ENCODE measurements at regions not wholly inside any gene's neighbourhood (a gene's known extent, or its start where the extent isn't known, plus 50 kb on each side); places are given as distances from the start of the nearest gene placed in this dataset.

DNA sequence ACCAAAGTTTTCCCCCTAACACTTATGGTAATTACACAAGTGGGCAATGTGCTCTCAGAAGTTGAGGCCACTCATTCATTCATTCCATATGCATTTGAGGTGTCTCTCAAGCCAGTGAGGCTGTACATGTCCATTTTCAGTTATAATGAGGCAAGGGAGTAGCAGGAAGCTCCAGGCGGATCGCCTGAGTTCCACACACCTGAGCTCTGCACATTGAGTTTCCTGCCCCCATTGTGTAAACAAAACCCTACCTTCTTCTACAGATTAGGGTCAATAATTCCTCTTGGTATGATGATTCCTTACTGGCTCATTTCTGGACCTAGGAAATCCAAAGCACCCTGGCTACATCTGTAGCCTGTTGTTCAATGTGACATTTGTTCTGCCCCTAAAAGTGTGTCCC lies 555.3 kb downstream of the MED13L start:
- TF ChIP-seq EGR1 (IDR thresholded peaks at IDR 0.05) (no peak), TAF1 (IDR thresholded peaks at IDR 0.05; ENCODE audit: low read depth) (no peak), YY1 (IDR thresholded peaks at IDR 0.05; ENCODE audit: low read depth) (no peak), RAD21 (IDR thresholded peaks at IDR 0.05; ENCODE audit: low read depth) (no peak), CREB1 (IDR thresholded peaks at IDR 0.05; ENCODE audit: low read depth) (no peak), CEBPB (IDR thresholded peaks at IDR 0.05) (no peak), TCF12 (IDR thresholded peaks at IDR 0.05; ENCODE audit: low read depth) (no peak), FOXM1 (IDR thresholded peaks at IDR 0.05; ENCODE audit: borderline replicate concordance, low read depth) (no peak), EP300 (IDR thresholded peaks at IDR 0.05; ENCODE audit: borderline replicate concordance) (no peak), TEAD4 (IDR thresholded peaks at IDR 0.05) (no peak), NFIC (IDR thresholded peaks at IDR 0.05) (no peak)
- TF ChIP-seq, protein P1, sequence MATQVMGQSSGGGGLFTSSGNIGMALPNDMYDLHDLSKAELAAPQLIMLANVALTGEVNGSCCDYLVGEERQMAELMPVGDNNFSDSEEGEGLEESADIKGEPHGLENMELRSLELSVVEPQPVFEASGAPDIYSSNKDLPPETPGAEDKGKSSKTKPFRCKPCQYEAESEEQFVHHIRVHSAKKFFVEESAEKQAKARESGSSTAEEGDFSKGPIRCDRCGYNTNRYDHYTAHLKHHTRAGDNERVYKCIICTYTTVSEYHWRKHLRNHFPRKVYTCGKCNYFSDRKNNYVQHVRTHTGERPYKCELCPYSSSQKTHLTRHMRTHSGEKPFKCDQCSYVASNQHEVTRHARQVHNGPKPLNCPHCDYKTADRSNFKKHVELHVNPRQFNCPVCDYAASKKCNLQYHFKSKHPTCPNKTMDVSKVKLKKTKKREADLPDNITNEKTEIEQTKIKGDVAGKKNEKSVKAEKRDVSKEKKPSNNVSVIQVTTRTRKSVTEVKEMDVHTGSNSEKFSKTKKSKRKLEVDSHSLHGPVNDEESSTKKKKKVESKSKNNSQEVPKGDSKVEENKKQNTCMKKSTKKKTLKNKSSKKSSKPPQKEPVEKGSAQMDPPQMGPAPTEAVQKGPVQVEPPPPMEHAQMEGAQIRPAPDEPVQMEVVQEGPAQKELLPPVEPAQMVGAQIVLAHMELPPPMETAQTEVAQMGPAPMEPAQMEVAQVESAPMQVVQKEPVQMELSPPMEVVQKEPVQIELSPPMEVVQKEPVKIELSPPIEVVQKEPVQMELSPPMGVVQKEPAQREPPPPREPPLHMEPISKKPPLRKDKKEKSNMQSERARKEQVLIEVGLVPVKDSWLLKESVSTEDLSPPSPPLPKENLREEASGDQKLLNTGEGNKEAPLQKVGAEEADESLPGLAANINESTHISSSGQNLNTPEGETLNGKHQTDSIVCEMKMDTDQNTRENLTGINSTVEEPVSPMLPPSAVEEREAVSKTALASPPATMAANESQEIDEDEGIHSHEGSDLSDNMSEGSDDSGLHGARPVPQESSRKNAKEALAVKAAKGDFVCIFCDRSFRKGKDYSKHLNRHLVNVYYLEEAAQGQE (IDR thresholded peaks at IDR 0.05; ENCODE audit: low read depth) = no peak
- TF ChIP-seq, protein P2, sequence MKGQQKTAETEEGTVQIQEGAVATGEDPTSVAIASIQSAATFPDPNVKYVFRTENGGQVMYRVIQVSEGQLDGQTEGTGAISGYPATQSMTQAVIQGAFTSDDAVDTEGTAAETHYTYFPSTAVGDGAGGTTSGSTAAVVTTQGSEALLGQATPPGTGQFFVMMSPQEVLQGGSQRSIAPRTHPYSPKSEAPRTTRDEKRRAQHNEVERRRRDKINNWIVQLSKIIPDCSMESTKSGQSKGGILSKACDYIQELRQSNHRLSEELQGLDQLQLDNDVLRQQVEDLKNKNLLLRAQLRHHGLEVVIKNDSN (IDR thresholded peaks at IDR 0.05) = no peak
- TF ChIP-seq, protein P3, sequence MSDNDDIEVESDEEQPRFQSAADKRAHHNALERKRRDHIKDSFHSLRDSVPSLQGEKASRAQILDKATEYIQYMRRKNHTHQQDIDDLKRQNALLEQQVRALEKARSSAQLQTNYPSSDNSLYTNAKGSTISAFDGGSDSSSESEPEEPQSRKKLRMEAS (IDR thresholded peaks at IDR 0.05) = no peak

DNA sequence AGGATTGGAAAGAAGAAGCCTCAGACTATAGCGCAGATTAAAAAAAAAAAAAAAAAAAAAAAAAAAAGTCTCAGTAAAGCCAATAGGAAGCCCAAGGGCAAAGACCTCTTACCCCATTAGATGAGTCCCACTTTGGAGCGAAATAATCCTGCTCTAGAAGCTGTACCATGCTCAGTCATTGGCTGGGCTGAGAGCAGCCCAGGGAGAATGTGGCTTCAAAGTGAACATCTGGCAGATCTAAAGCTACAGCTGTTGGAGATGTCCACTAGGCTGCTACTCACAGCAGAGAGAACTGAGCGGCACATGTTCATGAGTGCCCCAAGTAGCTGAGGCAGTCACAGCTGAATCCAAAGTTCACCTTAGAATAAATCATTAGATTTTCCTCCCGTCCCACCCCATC lies 560.9 kb downstream of the MED13L start:
- no peak for TF ChIP-seq CREB1 (IDR thresholded peaks at IDR 0.05; ENCODE audit: low read depth)
- no peak for TF ChIP-seq ZBTB7A (IDR thresholded peaks at IDR 0.05; ENCODE audit: low read depth)
- no peak for TF ChIP-seq FOXM1 (IDR thresholded peaks at IDR 0.05; ENCODE audit: borderline replicate concordance, low read depth)
- TF ChIP-seq EGR1 (IDR thresholded peaks at IDR 0.05) = no peak
- TF ChIP-seq TCF12 (IDR thresholded peaks at IDR 0.05; ENCODE audit: low read depth) = no peak
- no peak for TF ChIP-seq TAF1 (IDR thresholded peaks at IDR 0.05; ENCODE audit: low read depth)
- no peak for TF ChIP-seq YY1 (IDR thresholded peaks at IDR 0.05; ENCODE audit: low read depth)
- no peak for TF ChIP-seq RAD21 (IDR thresholded peaks at IDR 0.05; ENCODE audit: low read depth)
- TF ChIP-seq, protein P3 (IDR thresholded peaks at IDR 0.05) = no peak
- TF ChIP-seq NFIC (IDR thresholded peaks at IDR 0.05) = no peak
- no peak for TF ChIP-seq CEBPB (IDR thresholded peaks at IDR 0.05)
- no peak for TF ChIP-seq EP300 (IDR thresholded peaks at IDR 0.05; ENCODE audit: borderline replicate concordance)
- TF ChIP-seq, protein P1 (IDR thresholded peaks at IDR 0.05; ENCODE audit: low read depth) = no peak
- TF ChIP-seq TEAD4 (IDR thresholded peaks at IDR 0.05) = no peak
- TF ChIP-seq, protein P2 (IDR thresholded peaks at IDR 0.05) = no peak

- TF ChIP-seq, protein P2 (IDR thresholded peaks at IDR 0.05) = no peak
- TF ChIP-seq, protein P1 (IDR thresholded peaks at IDR 0.05; ENCODE audit: low read depth) = no peak
- TF ChIP-seq FOXM1 (IDR thresholded peaks at IDR 0.05; ENCODE audit: borderline replicate concordance, low read depth) (no peak), NFIC (IDR thresholded peaks at IDR 0.05) (no peak), ZBTB7A (IDR thresholded peaks at IDR 0.05; ENCODE audit: low read depth) (no peak), EGR1 (IDR thresholded peaks at IDR 0.05) (no peak), CEBPB (IDR thresholded peaks at IDR 0.05) (no peak), RAD21 (IDR thresholded peaks at IDR 0.05; ENCODE audit: low read depth) (no peak), CREB1 (IDR thresholded peaks at IDR 0.05; ENCODE audit: low read depth) (no peak), TCF12 (IDR thresholded peaks at IDR 0.05; ENCODE audit: low read depth) (no peak), TEAD4 (IDR thresholded peaks at IDR 0.05) (no peak), YY1 (IDR thresholded peaks at IDR 0.05; ENCODE audit: low read depth) (no peak), TAF1 (IDR thresholded peaks at IDR 0.05; ENCODE audit: low read depth) (no peak), EP300 (IDR thresholded peaks at IDR 0.05; ENCODE audit: borderline replicate concordance) (no peak)
- TF ChIP-seq, protein P3 (IDR thresholded peaks at IDR 0.05) = no peak
Observed at GRCh38 chr12:115712676-115713075, 564.8 kb downstream of the MED13L start.
